Left ventricle myocardium inferior (tissue), 1 donor: ENCODE measurements at regions not wholly inside any gene's neighbourhood (a gene's known extent, or its start where the extent isn't known, plus 50 kb on each side); places are given as distances from the start of the nearest gene placed in this dataset.
A peak's percentile ranks its signal among the peaks of the same experiment; 100 is the strongest.

Experiments
- DNase-seq: peaks from one replicate; pipeline ENCODE4 v3.0.0-alpha.2; 2020
- H3K27ac ChIP-seq: fragments of 200-600 bp; replicated peaks from 2 replicates; pipeline ENCODE4 v1.8.0; 2021
- H3K27me3 ChIP-seq: fragments of 200-600 bp; 2 replicates; pipeline ENCODE4 v1.8.0; 2021; ENCODE audit warnings: low read depth
- H3K36me3 ChIP-seq: fragments of 200-600 bp; 2 replicates; pipeline ENCODE4 v1.8.0; 2021
- H3K4me1 ChIP-seq: fragments of 200-600 bp; 2 replicates; pipeline ENCODE4 v1.8.0; 2021
- H3K4me3 ChIP-seq: fragments of 200-600 bp; 2 replicates; pipeline ENCODE4 v1.8.0; 2021; ENCODE audit warnings: mild to moderate bottlenecking, moderate library complexity
- H3K9me3 ChIP-seq: fragments of 200-600 bp; replicated peaks from 2 replicates; pipeline ENCODE4 v1.8.0; 2021
- CTCF ChIP-seq: fragments of 200-600 bp; IDR thresholded peaks from 2 replicates; pipeline ENCODE4 v1.8.0; 2021; ENCODE audit warnings: antibody characterized with exemption, mild to moderate bottlenecking, borderline replicate concordance
- intact Hi-C: fragments of 100-400 bp; cut with micrococcal nuclease; formaldehyde crosslinking; loops from one replicate; pipeline ENCODE4 v1.11.0; 2022
- donor health status: DM: no; HTN: yes; CAD: no; lungs with severe emphysema.

- no peaks in the 10 kb centered on the region for H3K4me1 ChIP-seq
- no peaks in the 10 kb centered on the region for H3K36me3 ChIP-seq
- intact Hi-C loops: no loop called here
- H3K9me3 ChIP-seq: no peaks in the 10 kb centered on the region
- no peak overlapping the region for H3K27ac ChIP-seq
- no peaks in the 10 kb centered on the region for H3K27me3 ChIP-seq
- no peak overlapping the region for H3K4me3 ChIP-seq
- DNase-seq: no peak
- no peak for TF ChIP-seq CTCF
Measured at GRCh38 chr5:129358069-129358468, 102.0 kb upstream of the ADAMTS19 start.

- intact Hi-C loops: no loop called here
- H3K27ac ChIP-seq: no peak overlapping the region
- H3K4me1 ChIP-seq: no peaks in the 10 kb centered on the region
- no peaks in the 10 kb centered on the region for H3K27me3 ChIP-seq
- TF ChIP-seq CTCF: no peak
- no peaks in the 10 kb centered on the region for H3K36me3 ChIP-seq
- no peak overlapping the region for H3K4me3 ChIP-seq
- no peak for DNase-seq
- H3K9me3 ChIP-seq: no peaks in the 10 kb centered on the region
Measured at GRCh38 chr5:129359450-129359849, 100.6 kb upstream of the ADAMTS19 start.

GRCh38 chr5:129361441-129362025 is 98.6 kb upstream of the ADAMTS19 start:
- Histone ChIP-seq H3K36me3 (no peaks in the 10 kb centered on the region), H3K27ac (no peak overlapping the region), H3K9me3 (peaks cover 13% of the 10 kb centered on the region), H3K4me1 (no peaks in the 10 kb centered on the region), H3K27me3 (no peaks in the 10 kb centered on the region), H3K4me3 (no peak overlapping the region)
- DNase-seq: no peak
- intact Hi-C loops: no loop called here
- TF ChIP-seq CTCF: peak; percentile 11

- intact Hi-C loops: no loop called here
- no peak overlapping the region for H3K4me3 ChIP-seq
- H3K27ac ChIP-seq: no peak overlapping the region
- no peaks in the 10 kb centered on the region for H3K4me1 ChIP-seq
- no peak for DNase-seq
- peaks cover 13% of the 10 kb centered on the region for H3K9me3 ChIP-seq
- TF ChIP-seq CTCF: no peak
- H3K36me3 ChIP-seq: no peaks in the 10 kb centered on the region
- no peaks in the 10 kb centered on the region for H3K27me3 ChIP-seq
Measured at GRCh38 chr5:129362456-129362855, 97.6 kb upstream of the ADAMTS19 start.

- no peak overlapping the region for H3K4me3 ChIP-seq
- no peak for DNase-seq
- H3K36me3 ChIP-seq: no peaks in the 10 kb centered on the region
- no peak for TF ChIP-seq CTCF
- no peaks in the 10 kb centered on the region for H3K4me1 ChIP-seq
- no peaks in the 10 kb centered on the region for H3K27me3 ChIP-seq
- H3K9me3 ChIP-seq: peaks cover 13% of the 10 kb centered on the region
- H3K27ac ChIP-seq: no peak overlapping the region
- intact Hi-C loops: no loop called here
Measured at GRCh38 chr5:129363991-129364390, 96.1 kb upstream of the ADAMTS19 start.

- intact Hi-C loops: no loop called here
- H3K4me3 ChIP-seq: no peak overlapping the region
Measured at GRCh38 chr5:129367883-129368282, 92.2 kb upstream of the ADAMTS19 start.

More at GRCh38 chr5:129367883-129368282, 92.2 kb upstream of the ADAMTS19 start:
- Histone ChIP-seq H3K4me1 (no peaks in the 10 kb centered on the region), H3K27ac (no peak overlapping the region), H3K9me3 (peaks cover 13% of the 10 kb centered on the region), H3K36me3 (no peaks in the 10 kb centered on the region), H3K27me3 (no peaks in the 10 kb centered on the region)
- DNase-seq: no peak
- no peak for TF ChIP-seq CTCF
